HUES64 (cell line): ENCODE measurements at regions not wholly inside any gene's neighbourhood (a gene's known extent, or its start where the extent isn't known, plus 50 kb on each side); places are given as distances from the start of the nearest gene placed in this dataset.

Source experiments
- H3K27ac ChIP-seq: 2 replicates; pipeline ENCODE4 v1.7.0; 2013; ENCODE audit warnings: low read depth, low read length, inconsistent platforms
- H3K27me3 ChIP-seq: 2 replicates; pipeline ENCODE4 v1.6.1; 2013; ENCODE audit warnings: mild to moderate bottlenecking, low read length; ENCODE audit not compliant: insufficient read depth
- H3K36me3 ChIP-seq: 2 replicates; pipeline ENCODE4 v1.6.1; 2013; ENCODE audit warnings: mild to moderate bottlenecking, low read length; ENCODE audit not compliant: insufficient read depth
- H3K4me1 ChIP-seq: 2 replicates; pipeline ENCODE4 v1.6.1; 2013; ENCODE audit warnings: mild to moderate bottlenecking, low read length, moderate library complexity; ENCODE audit not compliant: insufficient read depth
- H3K4me3 ChIP-seq: 2 replicates; pipeline ENCODE4 v1.5.1; 2013; ENCODE audit warnings: mild to moderate bottlenecking, low read length, moderate library complexity
- H3K9ac ChIP-seq: 2 replicates; pipeline ENCODE4 v1.6.1; 2013; ENCODE audit warnings: mild to moderate bottlenecking, low read depth, low read length
- H3K9me3 ChIP-seq: 2 replicates; pipeline ENCODE4 v1.6.1; 2013; ENCODE audit warnings: low read depth, low read length; ENCODE audit not compliant: insufficient read depth
- WGBS: fragments of 150-250, 120-280 bp; methylation state at CpG from one replicate; pipeline ENCODE4 v1.1.7; 2013; ENCODE audit warnings: missing lambda C conversion rate; 5-methylcytosine and 5-hydroxymethylcytosine counted together

DNA sequence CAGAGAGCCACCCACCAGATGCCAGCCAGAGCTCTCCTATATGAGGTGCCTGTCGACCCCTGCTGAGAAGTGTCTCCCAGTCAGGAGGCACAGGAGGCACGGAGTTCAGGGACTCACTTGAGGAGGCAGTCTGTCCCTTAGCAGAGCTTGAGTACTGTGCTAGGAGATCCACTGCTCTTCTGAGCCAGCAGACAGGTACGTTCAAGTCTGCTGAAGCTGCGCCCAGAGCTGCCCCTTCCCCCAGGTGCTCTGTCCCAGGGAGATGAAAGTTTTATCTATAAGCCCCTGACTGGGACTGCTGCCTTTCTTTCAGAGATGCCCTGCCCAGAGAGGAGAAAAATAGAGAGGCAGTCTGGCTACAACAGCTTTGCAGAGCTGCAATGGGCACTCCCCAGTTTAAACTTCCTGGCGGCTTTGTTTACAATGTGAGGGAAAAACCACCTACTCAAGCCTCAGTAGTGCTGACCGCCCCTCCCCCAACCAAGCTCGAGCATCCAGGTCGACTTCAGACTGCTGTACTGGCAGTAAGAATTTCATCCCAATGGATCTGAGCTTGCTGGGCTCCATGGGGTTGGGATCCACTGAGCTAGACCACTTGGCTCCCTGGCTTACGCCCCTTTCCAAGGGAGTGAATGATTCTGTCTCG lies 146.7 kb upstream of the USP15 start:
- H3K4me3 ChIP-seq = no peak overlapping the region
- H3K9ac ChIP-seq = no peak overlapping the region
- 65% methylated on average over 10 of the region's 10 CpGs for WGBS
- no peak overlapping the region for H3K27ac ChIP-seq
- H3K36me3 ChIP-seq = no peaks in the 10 kb centered on the region
- H3K9me3 ChIP-seq = no peaks in the 10 kb centered on the region
- no peaks in the 10 kb centered on the region for H3K27me3 ChIP-seq
- peaks cover 6% of the 10 kb centered on the region; the same call in 1 of the 2 replicates for H3K4me1 ChIP-seq

- no peak overlapping the region for H3K27ac ChIP-seq
- no peak overlapping the region for H3K9ac ChIP-seq
- H3K4me3 ChIP-seq = no peak overlapping the region
- H3K27me3 ChIP-seq = no peaks in the 10 kb centered on the region
- 100% methylated on average over 1 of the region's 2 CpGs for WGBS
- peaks cover 6% of the 10 kb centered on the region; the same call in 1 of the 2 replicates for H3K4me1 ChIP-seq
- no peaks in the 10 kb centered on the region for H3K36me3 ChIP-seq
- H3K9me3 ChIP-seq = no peaks in the 10 kb centered on the region
Measured at GRCh38 chr12:62116986-62117385, 143.2 kb upstream of the USP15 start.

GRCh38 chr12:62123721-62124203 lies 136.4 kb upstream of the USP15 start:
- H3K4me3 ChIP-seq = no peak overlapping the region
- H3K9me3 ChIP-seq = no peaks in the 10 kb centered on the region
- no peak overlapping the region for H3K27ac ChIP-seq
- no peaks in the 10 kb centered on the region for H3K36me3 ChIP-seq
- no peaks in the 10 kb centered on the region for H3K27me3 ChIP-seq
- no peaks in the 10 kb centered on the region for H3K4me1 ChIP-seq
- no peak overlapping the region for H3K9ac ChIP-seq
- WGBS = 56% methylated on average over 3 of the region's 4 CpGs

GRCh38 chr12:62127516-62127915 lies 132.7 kb upstream of the USP15 start:
- Histone ChIP-seq H3K36me3 (no peaks in the 10 kb centered on the region), H3K9me3 (no peaks in the 10 kb centered on the region), H3K9ac (no peak overlapping the region), H3K27me3 (no peaks in the 10 kb centered on the region), H3K27ac (no peak overlapping the region), H3K4me1 (no peaks in the 10 kb centered on the region), H3K4me3 (no peak overlapping the region)
- WGBS = 94% methylated on average over 2 of the region's 2 CpGs

DNA sequence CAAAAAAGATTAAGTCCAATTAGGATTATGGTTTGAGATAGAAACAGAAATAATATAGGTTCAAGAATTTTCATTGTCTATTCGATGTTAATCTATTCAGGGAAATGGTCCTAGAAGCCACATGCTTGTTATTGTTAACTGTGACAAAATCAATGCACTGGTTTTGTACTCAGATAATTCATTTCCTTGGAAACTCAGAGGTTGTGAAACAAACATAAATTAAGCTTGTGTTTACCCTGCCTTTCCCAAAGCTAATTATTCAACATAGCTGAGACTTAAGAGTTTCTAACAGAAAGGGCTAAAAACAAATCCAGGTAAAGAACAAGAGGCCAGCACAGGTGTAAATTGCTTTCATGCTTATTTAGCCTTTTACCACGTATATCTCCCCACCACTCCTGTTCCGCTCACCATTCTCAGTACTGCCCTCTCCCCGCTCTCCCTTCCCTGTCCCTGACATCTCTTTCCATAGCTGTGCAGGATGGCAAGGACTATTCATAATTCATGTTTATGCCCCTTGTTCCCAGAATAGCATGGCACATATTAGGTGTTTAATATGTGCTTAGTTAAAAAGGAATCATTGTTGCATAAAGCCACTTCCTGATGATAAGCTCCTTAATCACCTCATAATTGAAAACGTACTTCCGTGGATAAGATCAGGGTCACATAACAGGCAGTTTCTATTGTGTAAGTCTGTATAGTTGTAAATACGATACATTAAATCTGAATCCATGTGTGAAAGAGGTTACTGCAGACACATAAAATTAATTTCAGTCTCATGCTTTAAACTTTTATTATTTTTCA lies 131.8 kb upstream of the USP15 start:
- Histone ChIP-seq H3K9ac (no peak overlapping the region), H3K27me3 (no peaks in the 10 kb centered on the region), H3K27ac (no peak overlapping the region), H3K9me3 (no peaks in the 10 kb centered on the region), H3K4me3 (no peak overlapping the region), H3K4me1 (no peaks in the 10 kb centered on the region), H3K36me3 (no peaks in the 10 kb centered on the region)
- whole genome bisulfite sequencing = 84% methylated on average over 7 of the region's 7 CpGs

DNA sequence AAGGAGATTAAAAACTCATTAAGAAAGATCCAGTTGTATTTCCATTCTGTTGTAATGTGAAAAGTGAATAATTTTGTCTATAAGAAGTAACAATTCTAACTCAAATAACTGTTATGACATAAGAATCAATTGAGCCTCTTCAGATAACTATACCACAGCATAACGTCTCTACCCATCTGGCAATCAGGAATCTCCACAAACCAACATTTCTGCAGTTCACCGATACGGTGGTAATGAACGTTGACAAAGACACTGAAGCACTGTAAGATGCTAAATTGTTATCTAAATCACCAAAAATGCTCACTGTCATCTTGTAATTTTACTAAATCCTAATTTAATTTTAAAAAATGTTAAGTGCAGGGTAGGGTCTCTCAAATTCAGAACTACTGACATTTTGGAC lies 130.9 kb upstream of the USP15 start:
- Histone ChIP-seq H3K4me3 (no peak overlapping the region), H3K27me3 (no peaks in the 10 kb centered on the region), H3K27ac (no peak overlapping the region), H3K9me3 (no peaks in the 10 kb centered on the region), H3K36me3 (no peaks in the 10 kb centered on the region), H3K9ac (no peak overlapping the region), H3K4me1 (no peaks in the 10 kb centered on the region)
- 96% methylated on average over 4 of the region's 4 CpGs for WGBS

DNA sequence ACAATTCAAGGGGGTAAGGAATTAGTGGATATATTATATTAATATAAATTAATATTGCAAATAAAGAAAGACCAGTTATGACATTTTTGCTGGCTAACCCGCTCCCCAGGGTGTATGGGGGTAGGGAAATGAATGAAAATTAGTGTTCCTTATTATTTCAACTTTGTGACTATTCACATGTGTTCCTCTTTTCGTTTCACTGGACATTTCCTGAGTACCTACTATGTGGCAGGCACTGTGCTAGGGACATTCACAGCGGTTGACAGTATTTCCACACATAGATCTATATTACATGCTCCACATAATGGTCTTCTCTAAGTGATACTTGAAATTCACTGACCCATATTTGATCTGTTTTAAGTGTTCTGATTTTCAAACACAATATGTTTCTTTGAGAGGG lies 129.8 kb upstream of the USP15 start:
- no peaks in the 10 kb centered on the region for H3K36me3 ChIP-seq
- no peaks in the 10 kb centered on the region for H3K27me3 ChIP-seq
- H3K4me3 ChIP-seq = no peak overlapping the region
- WGBS = 97% methylated on average over 3 of the region's 3 CpGs
- H3K9me3 ChIP-seq = no peaks in the 10 kb centered on the region
- no peak overlapping the region for H3K9ac ChIP-seq
- no peaks in the 10 kb centered on the region for H3K4me1 ChIP-seq
- H3K27ac ChIP-seq = no peak overlapping the region

DNA sequence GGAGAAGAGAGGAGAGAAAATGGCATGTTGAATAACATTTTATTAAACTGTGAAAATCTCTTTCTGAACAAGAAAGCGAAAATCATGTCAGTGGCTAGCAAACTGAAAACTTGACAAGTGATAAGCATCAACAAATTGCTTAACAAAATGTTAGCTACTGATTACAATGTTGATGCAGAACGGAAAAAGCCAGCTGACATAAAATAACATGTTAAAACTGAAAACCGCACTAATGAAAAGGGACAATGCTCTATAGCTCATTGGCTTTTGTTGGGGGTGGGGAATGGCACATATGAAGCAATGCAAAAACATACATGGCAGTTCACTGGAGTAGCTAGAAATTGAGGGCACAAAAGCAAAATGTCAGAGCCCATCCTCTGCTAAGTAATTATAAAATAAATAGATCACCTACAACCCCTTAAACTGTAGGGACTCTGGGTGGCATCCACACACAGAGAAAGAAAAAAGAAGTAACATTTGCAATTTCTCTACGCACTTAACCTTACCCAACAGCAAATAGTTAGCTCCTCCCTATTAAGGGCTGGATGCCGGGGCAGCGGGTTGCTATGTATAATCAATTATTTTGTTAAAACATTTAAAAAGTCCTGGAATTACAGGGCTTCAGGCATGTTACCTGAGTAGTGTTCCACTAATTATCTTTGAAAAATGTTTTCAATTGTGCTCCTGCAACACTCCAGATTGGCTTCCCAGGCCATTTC lies 129.2 kb upstream of the USP15 start:
- Histone ChIP-seq H3K4me3 (no peak overlapping the region), H3K27ac (no peak overlapping the region), H3K9me3 (no peaks in the 10 kb centered on the region), H3K36me3 (no peaks in the 10 kb centered on the region), H3K4me1 (no peaks in the 10 kb centered on the region), H3K9ac (no peak overlapping the region), H3K27me3 (no peaks in the 10 kb centered on the region)
- 93% methylated on average over 4 of the region's 6 CpGs for WGBS

DNA sequence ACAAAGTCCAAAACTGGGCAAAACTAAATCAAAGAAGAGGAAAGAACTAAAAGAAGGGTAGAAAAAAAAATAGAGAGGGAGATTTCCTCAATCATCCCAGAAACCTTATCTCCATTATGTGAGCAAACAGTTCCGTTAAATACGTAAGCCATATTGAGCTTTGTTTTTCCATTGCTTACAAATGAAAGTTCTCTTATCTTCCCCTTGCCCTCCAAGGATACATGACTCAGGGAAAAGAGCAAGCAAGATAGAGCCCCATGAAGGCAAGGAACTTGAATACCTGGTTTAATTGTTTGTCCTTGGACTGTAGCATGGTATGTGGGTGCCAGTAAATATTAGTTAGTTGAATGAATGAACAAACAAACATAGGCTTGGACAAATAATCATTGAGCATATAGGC lies 126.8 kb upstream of the USP15 start:
- Histone ChIP-seq H3K36me3 (no peaks in the 10 kb centered on the region), H3K9ac (no peak overlapping the region), H3K27me3 (no peaks in the 10 kb centered on the region), H3K4me3 (no peak overlapping the region), H3K4me1 (no peaks in the 10 kb centered on the region), H3K9me3 (no peaks in the 10 kb centered on the region), H3K27ac (no peak overlapping the region)
- 87% methylated on average over 2 of the region's 2 CpGs for WGBS

- no peaks in the 10 kb centered on the region for H3K4me1 ChIP-seq
- 98% methylated on average over 2 of the region's 3 CpGs for WGBS
- no peak overlapping the region for H3K9ac ChIP-seq
- no peaks in the 10 kb centered on the region for H3K9me3 ChIP-seq
- H3K27me3 ChIP-seq = no peaks in the 10 kb centered on the region
- no peaks in the 10 kb centered on the region for H3K36me3 ChIP-seq
- no peak overlapping the region for H3K27ac ChIP-seq
- no peak overlapping the region for H3K4me3 ChIP-seq
Measured at GRCh38 chr12:62135553-62136200, 124.5 kb upstream of the USP15 start.

GRCh38 chr12:62136496-62136895 lies 123.7 kb upstream of the USP15 start:
- 100% methylated on average over 2 of the region's 2 CpGs for WGBS
- Histone ChIP-seq H3K27me3 (no peaks in the 10 kb centered on the region), H3K9me3 (no peaks in the 10 kb centered on the region), H3K27ac (no peak overlapping the region), H3K9ac (no peak overlapping the region), H3K4me1 (no peaks in the 10 kb centered on the region), H3K36me3 (no peaks in the 10 kb centered on the region), H3K4me3 (no peak overlapping the region)
